Epithelial cell of esophagus (primary cell): ENCODE measurements at regions not wholly inside any gene's neighbourhood (a gene's known extent, or its start where the extent isn't known, plus 50 kb on each side); places are given as distances from the start of the nearest gene placed in this dataset.

Source experiments
- DNase-seq: peaks from one replicate; pipeline ENCODE4 v3.0.0; 2010; ENCODE audit warnings: low read depth
- H3K4me3 ChIP-seq: 2 replicates; pipeline ENCODE4 v1.5.1; 2011; ENCODE audit warnings: mild to moderate bottlenecking, low read length, control low read depth
- CTCF ChIP-seq: IDR thresholded peaks from 2 replicates; pipeline ENCODE4 v1.5.1; 2011; ENCODE audit warnings: low read depth, mild to moderate bottlenecking, low read length, control low read depth, inconsistent platforms; ENCODE audit not compliant: insufficient read depth; ENCODE audit errors: missing control alignments

GRCh38 chr14:94887591-94887990, 117.7 kb upstream of the GSC start:
- DNase-seq = no peak
- TF ChIP-seq CTCF = no peak
- no peak overlapping the region for H3K4me3 ChIP-seq

GRCh38 chr14:94886931-94887330, 117.0 kb upstream of the GSC start:
- DNase-seq = no peak
- H3K4me3 ChIP-seq = no peak overlapping the region
- no peak for TF ChIP-seq CTCF

- H3K4me3 ChIP-seq = no peak overlapping the region
- no peak for DNase-seq
- no peak for TF ChIP-seq CTCF
Observed at GRCh38 chr14:94885481-94886155, 115.7 kb upstream of the GSC start.

- no peak for TF ChIP-seq CTCF
- no peak overlapping the region for H3K4me3 ChIP-seq
- DNase-seq = no peak
Observed at GRCh38 chr14:94884616-94885230, 114.8 kb upstream of the GSC start.

- TF ChIP-seq CTCF = no peak
- H3K4me3 ChIP-seq = no peak overlapping the region
Observed at GRCh38 chr14:94882401-94882800, 112.5 kb upstream of the GSC start.

GRCh38 chr14:94880876-94881275, 111.0 kb upstream of the GSC start:
- no peak for TF ChIP-seq CTCF
- DNase-seq = no peak
- no peak overlapping the region for H3K4me3 ChIP-seq

More at GRCh38 chr14:94882401-94882800, 112.5 kb upstream of the GSC start:
- DNase-seq = no peak

GRCh38 chr14:94880106-94880505, 110.2 kb upstream of the GSC start:
- no peak for TF ChIP-seq CTCF
- DNase-seq = no peak
- no peak overlapping the region for H3K4me3 ChIP-seq
